IgD-negative memory B cell (primary cell): ENCODE measurements at regions not wholly inside any gene's neighbourhood (a gene's known extent, or its start where the extent isn't known, plus 50 kb on each side); places are given as distances from the start of the nearest gene placed in this dataset.

Experiments used
- H3K27ac Mint-ChIP-seq, 3 donors: one replicate each; pipeline ENCODE4 v1.8.0; 2020 to 2022; ENCODE audit warnings: mild to moderate bottlenecking in 3 of 3, mixed read lengths in 3 of 3, moderate library complexity in 1 of 3
- H3K27me3 Mint-ChIP-seq: one replicate; pipeline ENCODE4 v1.8.0; 2021; ENCODE audit warnings: mixed read lengths
- H3K36me3 Mint-ChIP-seq: one replicate; pipeline ENCODE4 v1.8.0; 2020; ENCODE audit warnings: mild to moderate bottlenecking, mixed read lengths
- H3K4me1 Mint-ChIP-seq, 3 donors: one replicate each; pipeline ENCODE4 v1.8.0; 2020 to 2022; ENCODE audit warnings: mixed read lengths in 3 of 3, mild to moderate bottlenecking in 1 of 3
- H3K4me3 Mint-ChIP-seq, 4 donors: one replicate each; pipeline ENCODE4 v1.8.0; 2020 to 2022; ENCODE audit warnings: mild to moderate bottlenecking in 4 of 4, mixed read lengths in 4 of 4, moderate library complexity in 3 of 4
- H3K9me3 Mint-ChIP-seq, 3 donors: one replicate each; pipeline ENCODE4 v1.8.0; 2020 to 2021; ENCODE audit warnings: mixed read lengths in 3 of 3, mild to moderate bottlenecking in 1 of 3

GRCh38 chr1:208858738-208859137, 614.6 kb upstream of the PLXNA2 start:
- Mint-ChIP-seq H3K4me1 (no peaks in the 10 kb centered on the region), H3K27ac (no peak overlapping the region), H3K36me3 (peaks cover 2% of the 10 kb centered on the region)

GRCh38 chr1:208864366-208864965, 620.3 kb upstream of the PLXNA2 start:
- Mint-ChIP-seq H3K27me3 (no peaks in the 10 kb centered on the region), H3K36me3 (no peaks in the 10 kb centered on the region), H3K4me3 (no peak overlapping the region), H3K9me3 (peaks cover 0 to 4% (median 0%) of the 10 kb centered on the region in 3 donors), H3K27ac (no peak overlapping the region), H3K4me1 (no peaks in the 10 kb centered on the region)

More at GRCh38 chr1:208858738-208859137, 614.6 kb upstream of the PLXNA2 start:
- Mint-ChIP-seq H3K4me3 (no peak overlapping the region), H3K9me3 (peaks cover 0 to 6% (median 3%) of the 10 kb centered on the region in 3 donors), H3K27me3 (no peaks in the 10 kb centered on the region)

GRCh38 chr1:208866386-208866955, 622.3 kb upstream of the PLXNA2 start:
- Mint-ChIP-seq H3K4me3 (no peak overlapping the region), H3K27me3 (no peaks in the 10 kb centered on the region), H3K9me3 (peaks cover 0 to 4% (median 2%) of the 10 kb centered on the region in 3 donors), H3K36me3 (no peaks in the 10 kb centered on the region), H3K4me1 (no peaks in the 10 kb centered on the region), H3K27ac (no peak overlapping the region)

- Mint-ChIP-seq H3K9me3 (peaks cover 0 to 4% (median 2%) of the 10 kb centered on the region in 3 donors), H3K27me3 (no peaks in the 10 kb centered on the region), H3K4me1 (no peaks in the 10 kb centered on the region), H3K27ac (no peak overlapping the region), H3K36me3 (no peaks in the 10 kb centered on the region), H3K4me3 (no peak overlapping the region)
Observed at GRCh38 chr1:208868554-208868953, 624.4 kb upstream of the PLXNA2 start.

GRCh38 chr1:208874915-208875314, 630.7 kb upstream of the PLXNA2 start:
- H3K27me3 Mint-ChIP-seq = no peaks in the 10 kb centered on the region
- H3K4me3 Mint-ChIP-seq = no peak overlapping the region
- peaks cover 0 to 6% (median 0%) of the 10 kb centered on the region in 3 donors for H3K9me3 Mint-ChIP-seq
- no peaks in the 10 kb centered on the region for H3K4me1 Mint-ChIP-seq
- no peaks in the 10 kb centered on the region for H3K36me3 Mint-ChIP-seq
- no peak overlapping the region for H3K27ac Mint-ChIP-seq

- H3K36me3 Mint-ChIP-seq = no peaks in the 10 kb centered on the region
- H3K9me3 Mint-ChIP-seq = peaks cover 0 to 6% (median 0%) of the 10 kb centered on the region in 3 donors
- H3K4me1 Mint-ChIP-seq = no peaks in the 10 kb centered on the region
- no peaks in the 10 kb centered on the region for H3K27me3 Mint-ChIP-seq
- no peak overlapping the region for H3K27ac Mint-ChIP-seq
- no peak overlapping the region for H3K4me3 Mint-ChIP-seq
Observed at GRCh38 chr1:208879022-208879421, 634.8 kb upstream of the PLXNA2 start.

GRCh38 chr1:208880433-208881100, 636.4 kb upstream of the PLXNA2 start:
- Mint-ChIP-seq H3K9me3 (peaks cover 0 to 6% (median 0%) of the 10 kb centered on the region in 3 donors), H3K27ac (no peak overlapping the region), H3K4me1 (no peaks in the 10 kb centered on the region)

GRCh38 chr1:208885060-208885459, 640.9 kb upstream of the PLXNA2 start:
- Mint-ChIP-seq H3K9me3 (peaks cover 0 to 2% (median 0%) of the 10 kb centered on the region in 3 donors), H3K4me1 (no peaks in the 10 kb centered on the region), H3K27me3 (no peaks in the 10 kb centered on the region), H3K36me3 (peaks cover 1% of the 10 kb centered on the region), H3K27ac (no peak overlapping the region), H3K4me3 (no peak overlapping the region)

More at GRCh38 chr1:208880433-208881100, 636.4 kb upstream of the PLXNA2 start:
- H3K36me3 Mint-ChIP-seq = no peaks in the 10 kb centered on the region
- H3K27me3 Mint-ChIP-seq = no peaks in the 10 kb centered on the region
- H3K4me3 Mint-ChIP-seq = no peak overlapping the region

GRCh38 chr1:208885650-208886049, 641.5 kb upstream of the PLXNA2 start:
- Mint-ChIP-seq H3K4me1 (no peaks in the 10 kb centered on the region), H3K27ac (no peak overlapping the region), H3K27me3 (no peaks in the 10 kb centered on the region), H3K9me3 (peaks cover 0 to 2% (median 0%) of the 10 kb centered on the region in 3 donors), H3K4me3 (no peak overlapping the region), H3K36me3 (peaks cover 1% of the 10 kb centered on the region)

GRCh38 chr1:208888376-208888775, 644.2 kb upstream of the PLXNA2 start:
- no peak overlapping the region for H3K4me3 Mint-ChIP-seq
- no peak overlapping the region for H3K27ac Mint-ChIP-seq
- H3K9me3 Mint-ChIP-seq = peaks cover 0 to 2% (median 0%) of the 10 kb centered on the region in 3 donors
- peaks cover 1% of the 10 kb centered on the region for H3K36me3 Mint-ChIP-seq
- no peaks in the 10 kb centered on the region for H3K4me1 Mint-ChIP-seq
- no peaks in the 10 kb centered on the region for H3K27me3 Mint-ChIP-seq

GRCh38 chr1:208892147-208892546, 648.0 kb upstream of the PLXNA2 start:
- no peaks in the 10 kb centered on the region for H3K4me1 Mint-ChIP-seq
- no peak overlapping the region for H3K27ac Mint-ChIP-seq
- H3K4me3 Mint-ChIP-seq = no peak overlapping the region
- no peaks in the 10 kb centered on the region for H3K36me3 Mint-ChIP-seq
- peaks cover 0 to 4% (median 1%) of the 10 kb centered on the region in 3 donors for H3K9me3 Mint-ChIP-seq
- H3K27me3 Mint-ChIP-seq = no peaks in the 10 kb centered on the region

GRCh38 chr1:208893251-208893650, 649.1 kb upstream of the PLXNA2 start:
- Mint-ChIP-seq H3K27ac (no peak overlapping the region), H3K36me3 (no peaks in the 10 kb centered on the region), H3K4me1 (no peaks in the 10 kb centered on the region), H3K9me3 (peaks cover 0 to 5% (median 1%) of the 10 kb centered on the region in 3 donors), H3K4me3 (no peak overlapping the region), H3K27me3 (no peaks in the 10 kb centered on the region)

GRCh38 chr1:208895181-208895580, 651.0 kb upstream of the PLXNA2 start:
- peaks cover 1 to 7% (median 2%) of the 10 kb centered on the region in 3 donors for H3K9me3 Mint-ChIP-seq
- H3K27ac Mint-ChIP-seq = no peak overlapping the region
- peaks cover 0 to 2% (median 0%) of the 10 kb centered on the region in 3 donors for H3K4me1 Mint-ChIP-seq
- H3K27me3 Mint-ChIP-seq = no peaks in the 10 kb centered on the region
- no peak overlapping the region for H3K4me3 Mint-ChIP-seq
- H3K36me3 Mint-ChIP-seq = no peaks in the 10 kb centered on the region

GRCh38 chr1:208895820-208896219, 651.6 kb upstream of the PLXNA2 start:
- peaks cover 0 to 2% (median 0%) of the 10 kb centered on the region in 3 donors for H3K4me1 Mint-ChIP-seq
- peaks cover 1 to 7% (median 2%) of the 10 kb centered on the region in 3 donors for H3K9me3 Mint-ChIP-seq
- H3K27ac Mint-ChIP-seq = no peak overlapping the region
- H3K27me3 Mint-ChIP-seq = no peaks in the 10 kb centered on the region
- H3K4me3 Mint-ChIP-seq = no peak overlapping the region
- H3K36me3 Mint-ChIP-seq = no peaks in the 10 kb centered on the region

GRCh38 chr1:208896768-208897167, 652.6 kb upstream of the PLXNA2 start:
- Mint-ChIP-seq H3K27me3 (no peaks in the 10 kb centered on the region), H3K9me3 (peaks cover 1 to 7% (median 2%) of the 10 kb centered on the region in 3 donors), H3K4me1 (peaks cover 0 to 2% (median 0%) of the 10 kb centered on the region in 3 donors), H3K36me3 (no peaks in the 10 kb centered on the region), H3K4me3 (no peak overlapping the region), H3K27ac (no peak overlapping the region)
